Panc1 (cell line): ENCODE measurements at regions not wholly inside any gene's neighbourhood (a gene's known extent, or its start where the extent isn't known, plus 50 kb on each side); places are given as distances from the start of the nearest gene placed in this dataset.

Experiments
- CTCF ChIP-seq: fragments of 450-650 bp; IDR thresholded peaks from 2 replicates; pipeline ENCODE4 v1.5.1; 2017; ENCODE audit warnings: mild to moderate bottlenecking
- POLR2AphosphoS5 ChIP-seq: IDR thresholded peaks from 2 replicates; pipeline ENCODE4 v1.6.1; 2012; ENCODE audit warnings: mild to moderate bottlenecking, low read depth, low read length, moderate library complexity

GRCh38 chr9:89970701-89971100, 365.9 kb downstream of the GADD45G start:
- TF ChIP-seq CTCF (no peak), POLR2AphosphoS5 (no peak)
